RPMI7951 (cell line): ENCODE measurements at regions not wholly inside any gene's neighbourhood (a gene's known extent, or its start where the extent isn't known, plus 50 kb on each side); places are given as distances from the start of the nearest gene placed in this dataset.

ENCODE experiments used
- DNase-seq: peaks from one replicate; pipeline ENCODE4 v3.0.0-alpha.2; 2012; ENCODE audit warnings: low read depth

- no peak for DNase-seq
These were observed 285.7 kb downstream of the RNF144B start for GRCh38 chr6:18672852-18673251.

- DNase-seq: no peak
These were observed 287.2 kb downstream of the RNF144B start for GRCh38 chr6:18674346-18674745.

GRCh38 chr6:18675881-18676280, 288.7 kb downstream of the RNF144B start:
- no peak for DNase-seq

GRCh38 chr6:18676548-18676947, 289.4 kb downstream of the RNF144B start:
- no peak for DNase-seq

GRCh38 chr6:18680842-18681241, 293.7 kb downstream of the RNF144B start:
- no peak for DNase-seq

- no peak for DNase-seq
These were observed 294.8 kb downstream of the RNF144B start for GRCh38 chr6:18681832-18682503.

GRCh38 chr6:18684343-18684742, 297.2 kb downstream of the RNF144B start:
- no peak for DNase-seq

GRCh38 chr6:18692929-18693685, 306.0 kb downstream of the RNF144B start:
- DNase-seq: no peak

- DNase-seq: no peak
These were observed 306.7 kb downstream of the RNF144B start for GRCh38 chr6:18693881-18694280.

- DNase-seq: no peak
These were observed 316.4 kb downstream of the RNF144B start for GRCh38 chr6:18703546-18703945.

GRCh38 chr6:18707714-18708439, 320.7 kb downstream of the RNF144B start:
- no peak for DNase-seq

- DNase-seq: no peak
These were observed 325.4 kb downstream of the RNF144B start for GRCh38 chr6:18712595-18712994.

GRCh38 chr6:18720075-18720474, 332.9 kb downstream of the RNF144B start:
- DNase-seq: no peak

GRCh38 chr6:18724056-18724455, 336.9 kb downstream of the RNF144B start:
- DNase-seq: no peak

GRCh38 chr6:18725449-18725848, 338.3 kb downstream of the RNF144B start:
- DNase-seq: no peak

- DNase-seq: no peak
These were observed 346.9 kb downstream of the RNF144B start for GRCh38 chr6:18733921-18734550.

GRCh38 chr6:18741741-18742140, 354.6 kb downstream of the RNF144B start:
- DNase-seq: no peak

- peak; percentile 41 for DNase-seq
These were observed 355.3 kb downstream of the RNF144B start for GRCh38 chr6:18742406-18742805.

GRCh38 chr6:18746727-18747126, 359.6 kb downstream of the RNF144B start:
- DNase-seq: no peak

GRCh38 chr6:18748314-18748713, 361.2 kb downstream of the RNF144B start:
- DNase-seq: no peak

GRCh38 chr6:18752278-18753068, 365.3 kb downstream of the RNF144B start:
- DNase-seq: no peak
